ENCODE measurements at regions not wholly inside any gene's neighbourhood (a gene's known extent, or its start where the extent isn't known, plus 50 kb on each side); places are given as distances from the start of the nearest gene placed in this dataset.
A peak's percentile ranks its signal among the peaks of the same experiment; 100 is the strongest.

DNA sequence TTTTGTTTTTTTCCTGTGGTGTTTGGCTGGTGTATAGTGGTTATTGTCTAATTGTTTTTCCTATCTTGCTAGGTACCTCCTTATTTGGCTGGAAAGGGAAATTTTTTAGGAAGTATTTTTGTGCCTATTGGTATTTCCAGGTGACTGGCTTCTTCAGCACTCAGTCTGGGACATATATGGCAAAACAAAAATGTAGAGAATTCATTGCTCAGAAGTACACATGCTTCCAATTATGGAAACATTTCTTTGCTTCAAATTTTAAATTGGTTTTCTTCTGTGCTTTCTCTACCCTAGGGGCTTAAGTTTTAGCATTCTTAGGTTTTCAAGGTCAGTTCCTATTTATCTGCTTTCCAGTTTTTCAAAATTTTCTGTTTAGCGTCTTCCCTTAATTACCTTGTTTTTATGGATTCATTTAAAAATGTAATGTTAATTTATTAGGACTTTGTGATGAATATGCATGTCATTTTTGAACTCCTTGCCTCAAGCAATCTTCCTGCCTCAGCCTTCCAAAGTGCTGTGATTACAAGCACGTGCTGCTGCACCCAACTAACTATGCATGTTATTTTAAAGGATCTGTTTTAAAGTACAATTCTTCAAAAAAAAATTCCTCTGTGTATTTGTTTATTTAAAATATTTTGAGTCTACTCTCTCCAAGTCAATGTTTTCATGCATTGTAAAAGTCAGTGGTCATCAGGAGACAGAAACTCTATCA, 231.9 kb upstream of the DPPA4 start:
- Mint-ChIP-seq H3K4me1 (no peaks in the 10 kb centered on the region), H3K9me3 (peaks cover 0 to 2% (median 0%) of the 10 kb centered on the region in 8 donors), H3K4me3 (no peak overlapping the region), H3K27me3 (peaks cover 0 to 7% of the 10 kb centered on the region in 2 donors), H3K27ac (no peak overlapping the region), H3K36me3 (no peaks in the 10 kb centered on the region)
- intact Hi-C loops (cut with micrococcal nuclease) = no loop called here
- Histone ChIP-seq H3K4me3 (ENCODE audit: low read length in 2 of 2) (no peak overlapping the region), H3K36me3 (ENCODE audit: insufficient read depth, low read length) (no peaks in the 10 kb centered on the region), H3K27ac (ENCODE audit: low read depth, low read length) (no peak overlapping the region), H3K4me1 (ENCODE audit: insufficient read depth, low read length) (no peaks in the 10 kb centered on the region), H3K9me3 (ENCODE audit: control insufficient read depth in 1 of 2, low read length in 2 of 2) (no peaks in the 10 kb centered on the region), H3K27me3 (ENCODE audit: insufficient read depth, low read length) (no peaks in the 10 kb centered on the region)
- ChIA-PET CTCF (ENCODE audit: partially characterized antibody) (no interaction called here), POLR2A (ENCODE audit: partially characterized antibody) (no interaction called here)
- DNase-seq = no peak

- H3K4me1 ChIP-seq (ENCODE audit: insufficient read depth, low read length) = no peaks in the 10 kb centered on the region
- no peaks in the 10 kb centered on the region for H3K9me3 ChIP-seq (ENCODE audit: control insufficient read depth in 1 of 2, low read length in 2 of 2)
- H3K36me3 ChIP-seq (ENCODE audit: insufficient read depth, low read length) = no peaks in the 10 kb centered on the region
- no peak for DNase-seq
- no peaks in the 10 kb centered on the region for H3K36me3 Mint-ChIP-seq
- H3K4me1 Mint-ChIP-seq = no peaks in the 10 kb centered on the region
- no peak overlapping the region for H3K4me3 ChIP-seq (ENCODE audit: low read length in 2 of 2)
- peaks cover 0 to 2% (median 0%) of the 10 kb centered on the region in 8 donors for H3K9me3 Mint-ChIP-seq
- no peak overlapping the region for H3K27ac ChIP-seq (ENCODE audit: low read depth, low read length)
- peak overlapping the region in 1 of 7 donors; percentile 22 for H3K27ac Mint-ChIP-seq
- ChIA-PET CTCF (ENCODE audit: partially characterized antibody) (no interaction called here), POLR2A (ENCODE audit: partially characterized antibody) (no interaction called here)
- H3K4me3 Mint-ChIP-seq = no peak overlapping the region
- no peaks in the 10 kb centered on the region for H3K27me3 ChIP-seq (ENCODE audit: insufficient read depth, low read length)
- H3K27me3 Mint-ChIP-seq = peaks cover 0 to 7% of the 10 kb centered on the region in 2 donors
- intact Hi-C loops (cut with micrococcal nuclease) = no loop called here
These were observed 233.1 kb upstream of the DPPA4 start for GRCh38 chr3:109570408-109570807.

GRCh38 chr3:109572301-109572700, 235.0 kb upstream of the DPPA4 start:
- H3K36me3 Mint-ChIP-seq = no peaks in the 10 kb centered on the region
- peaks cover 0 to 4% (median 0%) of the 10 kb centered on the region in 8 donors for H3K9me3 Mint-ChIP-seq
- H3K27ac Mint-ChIP-seq = no peak overlapping the region
- Histone ChIP-seq H3K4me3 (ENCODE audit: low read length in 2 of 2) (no peak overlapping the region), H3K27me3 (ENCODE audit: insufficient read depth, low read length) (no peaks in the 10 kb centered on the region), H3K4me1 (ENCODE audit: insufficient read depth, low read length) (no peaks in the 10 kb centered on the region), H3K9me3 (ENCODE audit: control insufficient read depth in 1 of 2, low read length in 2 of 2) (no peaks in the 10 kb centered on the region), H3K27ac (ENCODE audit: low read depth, low read length) (no peak overlapping the region), H3K36me3 (ENCODE audit: insufficient read depth, low read length) (no peaks in the 10 kb centered on the region)
- POLR2A ChIA-PET (ENCODE audit: partially characterized antibody) = no interaction called here
- no peak overlapping the region for H3K4me3 Mint-ChIP-seq
- CTCF ChIA-PET (ENCODE audit: partially characterized antibody) = no interaction called here
- peaks cover 0 to 6% of the 10 kb centered on the region in 2 donors for H3K27me3 Mint-ChIP-seq
- no peaks in the 10 kb centered on the region for H3K4me1 Mint-ChIP-seq
- intact Hi-C loops (cut with micrococcal nuclease) = no loop called here
- no peak for DNase-seq

GRCh38 chr3:109596991-109597390, 259.6 kb upstream of the DPPA4 start:
- intact Hi-C loops (cut with micrococcal nuclease) = no loop called here
- POLR2A ChIA-PET (ENCODE audit: partially characterized antibody) = no interaction called here

GRCh38 chr3:109597444-109597843, 260.1 kb upstream of the DPPA4 start:
- Histone ChIP-seq H3K4me1 (ENCODE audit: insufficient read depth, low read length) (no peaks in the 10 kb centered on the region), H3K36me3 (ENCODE audit: insufficient read depth, low read length) (no peaks in the 10 kb centered on the region), H3K4me3 (ENCODE audit: low read length in 2 of 2) (no peak overlapping the region), H3K9me3 (ENCODE audit: control insufficient read depth in 1 of 2, low read length in 2 of 2) (no peaks in the 10 kb centered on the region), H3K27ac (ENCODE audit: low read depth, low read length) (no peak overlapping the region), H3K27me3 (ENCODE audit: insufficient read depth, low read length) (no peaks in the 10 kb centered on the region)
- no peak overlapping the region for H3K27ac Mint-ChIP-seq
- DNase-seq = no peak
- no peaks in the 10 kb centered on the region for H3K4me1 Mint-ChIP-seq
- no peaks in the 10 kb centered on the region for H3K36me3 Mint-ChIP-seq
- no peak overlapping the region for H3K4me3 Mint-ChIP-seq
- intact Hi-C loops (cut with micrococcal nuclease) = no loop called here
- H3K9me3 Mint-ChIP-seq = peaks cover 0 to 11% (median 6%) of the 10 kb centered on the region in 8 donors
- peaks cover 0 to 5% of the 10 kb centered on the region in 2 donors for H3K27me3 Mint-ChIP-seq
- ChIA-PET CTCF (ENCODE audit: partially characterized antibody) (no interaction called here), POLR2A (ENCODE audit: partially characterized antibody) (no interaction called here)

More at GRCh38 chr3:109596991-109597390, 259.6 kb upstream of the DPPA4 start:
- Mint-ChIP-seq H3K27ac (no peak overlapping the region), H3K4me1 (no peaks in the 10 kb centered on the region), H3K4me3 (no peak overlapping the region), H3K36me3 (no peaks in the 10 kb centered on the region), H3K9me3 (peaks cover 0 to 11% (median 6%) of the 10 kb centered on the region in 8 donors), H3K27me3 (peaks cover 0 to 5% of the 10 kb centered on the region in 2 donors)
- H3K4me3 ChIP-seq (ENCODE audit: low read length in 2 of 2) = no peak overlapping the region
- no peaks in the 10 kb centered on the region for H3K27me3 ChIP-seq (ENCODE audit: insufficient read depth, low read length)
- CTCF ChIA-PET (ENCODE audit: partially characterized antibody) = no interaction called here
- no peaks in the 10 kb centered on the region for H3K36me3 ChIP-seq (ENCODE audit: insufficient read depth, low read length)
- no peak overlapping the region for H3K27ac ChIP-seq (ENCODE audit: low read depth, low read length)
- no peaks in the 10 kb centered on the region for H3K4me1 ChIP-seq (ENCODE audit: insufficient read depth, low read length)
- DNase-seq = no peak
- no peaks in the 10 kb centered on the region for H3K9me3 ChIP-seq (ENCODE audit: control insufficient read depth in 1 of 2, low read length in 2 of 2)

DNA sequence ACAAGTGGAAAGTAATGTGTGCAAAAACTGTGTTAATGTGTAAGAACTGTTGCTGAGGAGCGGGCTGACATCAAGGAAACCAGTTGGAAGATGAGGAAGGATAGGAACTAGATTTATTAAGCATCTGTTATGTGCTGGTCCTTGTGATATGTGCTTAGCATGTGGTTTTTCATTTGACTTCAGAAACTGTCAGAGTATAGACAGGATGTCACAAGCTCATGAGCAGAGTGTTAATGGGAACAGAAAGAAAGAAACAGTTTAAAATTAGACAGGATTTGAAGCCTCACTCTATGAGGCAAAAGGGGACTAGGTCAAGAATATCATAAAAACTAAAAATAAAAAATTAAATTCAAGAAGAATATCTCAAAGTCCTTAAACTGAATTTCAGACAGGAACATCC, 270.6 kb upstream of the DPPA4 start:
- no peaks in the 10 kb centered on the region for H3K4me1 ChIP-seq (ENCODE audit: insufficient read depth, low read length)
- H3K27ac ChIP-seq (ENCODE audit: low read depth, low read length) = no peak overlapping the region
- Mint-ChIP-seq H3K9me3 (peaks cover 0 to 3% (median under 1%) of the 10 kb centered on the region in 8 donors), H3K36me3 (no peaks in the 10 kb centered on the region), H3K27ac (no peak overlapping the region), H3K4me1 (peaks cover 0 to 2% (median 0%) of the 10 kb centered on the region in 4 donors), H3K27me3 (peaks cover 8 to 10% of the 10 kb centered on the region in 2 donors), H3K4me3 (no peak overlapping the region)
- no peaks in the 10 kb centered on the region for H3K9me3 ChIP-seq (ENCODE audit: control insufficient read depth in 1 of 2, low read length in 2 of 2)
- no peaks in the 10 kb centered on the region for H3K36me3 ChIP-seq (ENCODE audit: insufficient read depth, low read length)
- intact Hi-C loops (cut with micrococcal nuclease) = no loop called here
- ChIA-PET POLR2A (ENCODE audit: partially characterized antibody) (no interaction called here), CTCF (ENCODE audit: partially characterized antibody) (no interaction called here)
- no peak for DNase-seq
- no peak overlapping the region for H3K4me3 ChIP-seq (ENCODE audit: low read length in 2 of 2)
- no peaks in the 10 kb centered on the region for H3K27me3 ChIP-seq (ENCODE audit: insufficient read depth, low read length)

- Mint-ChIP-seq H3K9me3 (peaks cover 0 to 3% (median 0%) of the 10 kb centered on the region in 8 donors), H3K36me3 (no peaks in the 10 kb centered on the region), H3K27me3 (peaks cover 3 to 10% of the 10 kb centered on the region in 2 donors), H3K4me1 (peaks cover 0 to 2% (median 0%) of the 10 kb centered on the region in 4 donors), H3K27ac (no peak overlapping the region), H3K4me3 (no peak overlapping the region)
- Histone ChIP-seq H3K4me3 (ENCODE audit: low read length in 2 of 2) (no peak overlapping the region), H3K27ac (ENCODE audit: low read depth, low read length) (no peak overlapping the region), H3K27me3 (ENCODE audit: insufficient read depth, low read length) (no peaks in the 10 kb centered on the region), H3K9me3 (ENCODE audit: control insufficient read depth in 1 of 2, low read length in 2 of 2) (no peaks in the 10 kb centered on the region), H3K36me3 (ENCODE audit: insufficient read depth, low read length) (no peaks in the 10 kb centered on the region), H3K4me1 (ENCODE audit: insufficient read depth, low read length) (no peaks in the 10 kb centered on the region)
- no peak for DNase-seq
- ChIA-PET CTCF (ENCODE audit: partially characterized antibody) (no interaction called here), POLR2A (ENCODE audit: partially characterized antibody) (no interaction called here)
- intact Hi-C loops (cut with micrococcal nuclease) = no loop called here
These were observed 271.2 kb upstream of the DPPA4 start for GRCh38 chr3:109608574-109608973.

All from CD4-positive, alpha-beta memory T cell (primary cell).